CD14-positive monocyte (primary cell): ENCODE measurements at regions not wholly inside any gene's neighbourhood (a gene's known extent, or its start where the extent isn't known, plus 50 kb on each side); places are given as distances from the start of the nearest gene placed in this dataset.

ENCODE experiments used
- DNase-seq, 3 donors: peaks; one replicate each; pipeline ENCODE4 v3.0.0-alpha.2; 2011 to 2022
- H2AFZ ChIP-seq: 2 replicates; pipeline ENCODE4 v1.6.0; 2012; ENCODE audit warnings: mild to moderate bottlenecking, low read depth, low read length, inconsistent platforms; ENCODE audit not compliant: insufficient read depth, poor library complexity, severe bottlenecking
- H3K27ac ChIP-seq, 2 donors: 1 replicate in 1 of 2; 2 replicates in 1 of 2; pipeline ENCODE4 v1.5.1; 2012 to 2013; ENCODE audit warnings: low read length in 2 of 2, control low read depth in 1 of 2, inconsistent platforms in 1 of 2, low read depth in 1 of 2, mild to moderate bottlenecking in 1 of 2
- H3K27me3 ChIP-seq, 2 donors: one replicate each; pipeline versions ENCODE4 v1.6.0 to v1.6.1; 2011 to 2013; ENCODE audit warnings: low read length in 2 of 2; ENCODE audit not compliant: control insufficient read depth in 2 of 2, insufficient read depth in 2 of 2
- H3K36me3 ChIP-seq, 2 donors: replicated peaks in 1 of 2; 1 replicate in 1 of 2; 2 replicates in 1 of 2; pipeline versions ENCODE4 v1.5.1 to v1.6.1; 2012 to 2013; ENCODE audit warnings: low read length in 2 of 2, control low read depth in 1 of 2, inconsistent platforms in 1 of 2, mild to moderate bottlenecking in 1 of 2; ENCODE audit not compliant: insufficient read depth in 2 of 2, control insufficient read depth in 1 of 2
- H3K4me1 ChIP-seq, 2 donors: 1 replicate in 1 of 2; 2 replicates in 1 of 2; pipeline versions ENCODE4 v1.5.1 to v1.6.1; 2012 to 2013; ENCODE audit warnings: low read length in 2 of 2, control low read depth in 1 of 2, inconsistent platforms in 1 of 2, mild to moderate bottlenecking in 1 of 2, moderate library complexity in 1 of 2; ENCODE audit not compliant: insufficient read depth in 2 of 2, control insufficient read depth in 1 of 2
- H3K4me2 ChIP-seq: replicated peaks from 2 replicates; pipeline ENCODE3; 2012; ENCODE audit warnings: low read length, moderate library complexity, mild to moderate bottlenecking; ENCODE audit not compliant: poor library complexity, severe bottlenecking; ENCODE audit errors: extremely low read depth
- H3K4me3 ChIP-seq, 3 experiments: fragments of 200-600 bp in 1 of 3; sonication (generic) in 1 of 3; replicated peaks in 1 of 3; 1 replicate in 2 of 3; 2 replicates in 1 of 3; pipeline ENCODE4 v1.5.1; 2011 to 2013; ENCODE audit warnings: low read length in 3 of 3, mild to moderate bottlenecking in 3 of 3, control low read depth in 2 of 3, low read depth in 2 of 3, inconsistent platforms in 1 of 3, moderate library complexity in 1 of 3
- H3K79me2 ChIP-seq: 2 replicates; pipeline ENCODE4 v1.6.0; 2012; ENCODE audit warnings: mild to moderate bottlenecking, control low read depth, inconsistent platforms, low read length, moderate library complexity; ENCODE audit not compliant: insufficient read depth
- H3K9ac ChIP-seq: 2 replicates; pipeline ENCODE4 v1.6.0; 2017; ENCODE audit warnings: low read length, mild to moderate bottlenecking; ENCODE audit not compliant: insufficient read depth, poor library complexity, severe bottlenecking
- H3K9me3 ChIP-seq, 2 donors: replicated peaks in 1 of 2; 1 replicate in 1 of 2; 2 replicates in 1 of 2; pipeline versions ENCODE4 v1.5.1 to v1.6.1; 2012 to 2013; ENCODE audit warnings: low read length in 2 of 2, control low read depth in 1 of 2; ENCODE audit not compliant: control insufficient read depth in 1 of 2, insufficient read depth in 1 of 2
- H4K20me1 ChIP-seq: 2 replicates; pipeline ENCODE4 v1.6.0; 2012; ENCODE audit warnings: mild to moderate bottlenecking, low read length, control low read depth, moderate library complexity; ENCODE audit not compliant: insufficient read depth
- H3K27ac Mint-ChIP-seq, 7 donors: one replicate each; pipeline ENCODE4 v1.8.0; 2020; ENCODE audit warnings: mild to moderate bottlenecking in 7 of 7, mixed read lengths in 7 of 7, moderate library complexity in 6 of 7, inconsistent platforms in 2 of 7
- H3K27me3 Mint-ChIP-seq, 3 donors: one replicate each; pipeline ENCODE4 v1.8.0; 2021 to 2022; ENCODE audit warnings: low read depth in 3 of 3, mild to moderate bottlenecking in 3 of 3, mixed read lengths in 3 of 3, moderate library complexity in 3 of 3, inconsistent platforms in 1 of 3
- H3K36me3 Mint-ChIP-seq, 2 donors: one replicate each; pipeline ENCODE4 v1.8.0; 2020; ENCODE audit warnings: mixed read lengths in 2 of 2, inconsistent platforms in 1 of 2, mild to moderate bottlenecking in 1 of 2
- H3K4me1 Mint-ChIP-seq: one replicate; pipeline ENCODE4 v1.8.0; 2020; ENCODE audit warnings: mild to moderate bottlenecking, mixed read lengths
- H3K4me3 Mint-ChIP-seq, 2 donors: one replicate each; pipeline ENCODE4 v1.8.0; 2020; ENCODE audit warnings: mild to moderate bottlenecking in 2 of 2, mixed read lengths in 2 of 2, moderate library complexity in 1 of 2
- H3K9me3 Mint-ChIP-seq, 7 donors: one replicate each; pipeline ENCODE4 v1.8.0; 2020 to 2022; ENCODE audit warnings: mixed read lengths in 7 of 7, mild to moderate bottlenecking in 6 of 7, moderate library complexity in 6 of 7, inconsistent platforms in 2 of 7
- WGBS: methylation state at CpG from one replicate; pipeline ENCODE4 v1.1.5; 2013; ENCODE audit warnings: missing lambda C conversion rate; ENCODE audit not compliant: insufficient coverage; 5-methylcytosine and 5-hydroxymethylcytosine counted together
- intact Hi-C, 2 donors: fragments of 100-400 bp; cut with micrococcal nuclease; formaldehyde crosslinking; loops; one replicate each; pipeline versions ENCODE4 v1.15.0 to v1.15.1; 2023
- TF ChIP-seq, protein P1 (sequence below): fragments of 200-600 bp; IDR thresholded peaks from one replicate; pipeline ENCODE4 v1.8.0; 2022; ENCODE audit warnings: antibody characterized with exemption, mild to moderate bottlenecking

GRCh38 chr12:66751432-66752113 is 72.7 kb upstream of the GRIP1 start:
- no peaks in the 10 kb centered on the region for H3K36me3 ChIP-seq
- peaks cover 0 to 5% (median 1%) of the 10 kb centered on the region in 7 donors for H3K9me3 Mint-ChIP-seq
- no peak overlapping the region for H2AFZ ChIP-seq
- DNase-seq, result no peak
- WGBS, result no CpG with 5 or more reads among the region's 1 CpG
- no peak overlapping the region for H3K4me3 Mint-ChIP-seq
- no peaks in the 10 kb centered on the region for H3K4me1 ChIP-seq
- no peak overlapping the region for H3K27ac Mint-ChIP-seq
- no peaks in the 10 kb centered on the region for H3K27me3 ChIP-seq
- H3K4me3 ChIP-seq, result no peak overlapping the region
- H3K27ac ChIP-seq, result no peak overlapping the region
- H3K36me3 Mint-ChIP-seq, result no peaks in the 10 kb centered on the region
- no peaks in the 10 kb centered on the region for H3K79me2 ChIP-seq
- TF ChIP-seq, protein P1, sequence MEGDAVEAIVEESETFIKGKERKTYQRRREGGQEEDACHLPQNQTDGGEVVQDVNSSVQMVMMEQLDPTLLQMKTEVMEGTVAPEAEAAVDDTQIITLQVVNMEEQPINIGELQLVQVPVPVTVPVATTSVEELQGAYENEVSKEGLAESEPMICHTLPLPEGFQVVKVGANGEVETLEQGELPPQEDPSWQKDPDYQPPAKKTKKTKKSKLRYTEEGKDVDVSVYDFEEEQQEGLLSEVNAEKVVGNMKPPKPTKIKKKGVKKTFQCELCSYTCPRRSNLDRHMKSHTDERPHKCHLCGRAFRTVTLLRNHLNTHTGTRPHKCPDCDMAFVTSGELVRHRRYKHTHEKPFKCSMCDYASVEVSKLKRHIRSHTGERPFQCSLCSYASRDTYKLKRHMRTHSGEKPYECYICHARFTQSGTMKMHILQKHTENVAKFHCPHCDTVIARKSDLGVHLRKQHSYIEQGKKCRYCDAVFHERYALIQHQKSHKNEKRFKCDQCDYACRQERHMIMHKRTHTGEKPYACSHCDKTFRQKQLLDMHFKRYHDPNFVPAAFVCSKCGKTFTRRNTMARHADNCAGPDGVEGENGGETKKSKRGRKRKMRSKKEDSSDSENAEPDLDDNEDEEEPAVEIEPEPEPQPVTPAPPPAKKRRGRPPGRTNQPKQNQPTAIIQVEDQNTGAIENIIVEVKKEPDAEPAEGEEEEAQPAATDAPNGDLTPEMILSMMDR, result no peak
- no peaks in the 10 kb centered on the region for H3K9me3 ChIP-seq
- H4K20me1 ChIP-seq, result no peaks in the 10 kb centered on the region
- no peak overlapping the region for H3K9ac ChIP-seq
- H3K4me1 Mint-ChIP-seq, result peaks cover 5% of the 10 kb centered on the region
- intact Hi-C loops, result no loop called here
- H3K4me2 ChIP-seq, result no peak overlapping the region
- H3K27me3 Mint-ChIP-seq, result peaks cover 0 to 3% (median 2%) of the 10 kb centered on the region in 3 donors

GRCh38 chr12:66753810-66754209 is 74.9 kb upstream of the GRIP1 start:
- Histone ChIP-seq H4K20me1 (no peaks in the 10 kb centered on the region), H3K27ac (no peak overlapping the region), H3K4me3 (no peak overlapping the region), H2AFZ (no peak overlapping the region), H3K36me3 (no peaks in the 10 kb centered on the region), H3K4me1 (no peaks in the 10 kb centered on the region), H3K9ac (no peak overlapping the region), H3K4me2 (no peak overlapping the region), H3K9me3 (peaks cover 0 to 2% of the 10 kb centered on the region in 2 donors), H3K79me2 (no peaks in the 10 kb centered on the region), H3K27me3 (no peaks in the 10 kb centered on the region)
- Mint-ChIP-seq H3K9me3 (peaks cover under 1 to 6% (median 2%) of the 10 kb centered on the region in 7 donors), H3K4me1 (peaks cover 7% of the 10 kb centered on the region), H3K27me3 (peaks cover 0 to 3% (median 2%) of the 10 kb centered on the region in 3 donors), H3K27ac (no peak overlapping the region), H3K4me3 (no peak overlapping the region), H3K36me3 (no peaks in the 10 kb centered on the region)
- intact Hi-C loops, result no loop called here
- TF ChIP-seq, protein P1, result no peak
- no peak for DNase-seq
- no CpG with 5 or more reads among the region's 1 CpG for WGBS
